Neuronal stem cell (in vitro differentiated cells): ENCODE measurements at regions not wholly inside any gene's neighbourhood (a gene's known extent, or its start where the extent isn't known, plus 50 kb on each side); places are given as distances from the start of the nearest gene placed in this dataset.

ENCODE experiments used
- DNase-seq: peaks from one replicate; pipeline ENCODE4 v3.0.0-alpha.2; 2013; ENCODE audit warnings: low spot score
- H2AFZ ChIP-seq: one replicate; pipeline ENCODE4 v1.6.1; 2013; ENCODE audit warnings: mild to moderate bottlenecking, low read length, inconsistent platforms
- H2AK5ac ChIP-seq: 2 replicates; pipeline ENCODE4 v1.6.1; 2013; ENCODE audit warnings: low read depth, mild to moderate bottlenecking, inconsistent platforms, low read length, moderate library complexity, mixed read lengths
- H2BK120ac ChIP-seq: 2 replicates; pipeline ENCODE4 v1.6.1; 2013; ENCODE audit warnings: low read depth, mild to moderate bottlenecking, inconsistent platforms, low read length, moderate library complexity, mixed read lengths
- H2BK12ac ChIP-seq: one replicate; pipeline ENCODE4 v1.6.1; 2013; ENCODE audit warnings: low read length, inconsistent platforms
- H2BK15ac ChIP-seq: 2 replicates; pipeline ENCODE4 v1.6.1; 2013; ENCODE audit warnings: mild to moderate bottlenecking, low read length, inconsistent platforms, mixed read lengths
- H2BK5ac ChIP-seq: one replicate; pipeline ENCODE4 v1.6.1; 2013; ENCODE audit warnings: inconsistent platforms, mild to moderate bottlenecking, low read length, moderate library complexity
- H3K14ac ChIP-seq: one replicate; pipeline ENCODE4 v1.6.1; 2013; ENCODE audit warnings: low read length, inconsistent platforms
- H3K18ac ChIP-seq: 2 replicates; pipeline ENCODE4 v1.6.1; 2013; ENCODE audit warnings: low read length, inconsistent platforms
- H3K23ac ChIP-seq: 2 replicates; pipeline ENCODE4 v1.6.1; 2013; ENCODE audit warnings: low read depth, mild to moderate bottlenecking, mixed read lengths, low read length, inconsistent platforms; ENCODE audit not compliant: poor library complexity
- H3K27ac ChIP-seq: replicated peaks from 3 replicates; pipeline ENCODE4 v1.5.1; 2013; ENCODE audit warnings: low read length, inconsistent platforms
- H3K27me3 ChIP-seq, 3 experiments: 2 replicates each; pipeline ENCODE4 v1.6.1; 2013; ENCODE audit warnings: low read length in 3 of 3, mild to moderate bottlenecking in 2 of 3, inconsistent platforms in 1 of 3, low read depth in 1 of 3, mixed read lengths in 1 of 3, moderate library complexity in 1 of 3; ENCODE audit not compliant: control insufficient read depth in 3 of 3, insufficient read depth in 3 of 3
- H3K36me3 ChIP-seq, 2 donors: replicated peaks in 1 of 2; 2 replicates each; pipeline ENCODE4 v1.6.1; 2013; ENCODE audit warnings: low read length in 2 of 2; ENCODE audit not compliant: control insufficient read depth in 2 of 2, insufficient read depth in 2 of 2
- H3K4ac ChIP-seq: 2 replicates; pipeline ENCODE4 v1.6.1; 2013; ENCODE audit warnings: inconsistent platforms, mild to moderate bottlenecking, low read length, moderate library complexity
- H3K4me1 ChIP-seq, 2 donors: 1 replicate in 1 of 2; 2 replicates in 1 of 2; pipeline ENCODE4 v1.6.1; 2013; ENCODE audit warnings: low read length in 2 of 2, low read depth in 1 of 2; ENCODE audit not compliant: control insufficient read depth in 2 of 2, insufficient read depth in 1 of 2
- H3K4me2 ChIP-seq: one replicate; pipeline ENCODE4 v1.6.1; 2013; ENCODE audit warnings: mild to moderate bottlenecking, low read length, inconsistent platforms; ENCODE audit not compliant: insufficient read depth, poor library complexity, severe bottlenecking
- H3K4me3 ChIP-seq, 2 donors: 2 replicates each; pipeline ENCODE4 v1.5.1; 2013; ENCODE audit warnings: low read length in 2 of 2, mild to moderate bottlenecking in 2 of 2, inconsistent platforms in 1 of 2, moderate library complexity in 1 of 2
- H3K79me1 ChIP-seq: one replicate; pipeline ENCODE4 v1.6.1; 2013; ENCODE audit warnings: low read depth, mild to moderate bottlenecking, inconsistent platforms, low read length, moderate library complexity
- H3K9ac ChIP-seq: one replicate; pipeline ENCODE4 v1.6.1; 2013; ENCODE audit warnings: mild to moderate bottlenecking, low read depth, low read length, inconsistent platforms; ENCODE audit not compliant: poor library complexity
- H3K9me3 ChIP-seq, 2 donors: replicated peaks in 1 of 2; 2 replicates each; pipeline versions ENCODE3 to v1.6.1; 2013; ENCODE audit warnings: low read length in 2 of 2, mild to moderate bottlenecking in 2 of 2, inconsistent platforms in 1 of 2, low read depth in 1 of 2, mixed read lengths in 1 of 2, moderate library complexity in 1 of 2; ENCODE audit not compliant: control insufficient read depth in 2 of 2, insufficient read depth in 1 of 2
- H4K8ac ChIP-seq: one replicate; pipeline ENCODE4 v1.6.1; 2013; ENCODE audit warnings: low read depth, mild to moderate bottlenecking, inconsistent platforms, low read length, moderate library complexity
- H4K91ac ChIP-seq: one replicate; pipeline ENCODE4 v1.6.1; 2013; ENCODE audit warnings: low read length, low read depth, mild to moderate bottlenecking, inconsistent platforms; ENCODE audit not compliant: poor library complexity
- WGBS, 2 donors: extraction: QIAGEN DNeasy Blood & Tissue Kit; methylation state at CpG; one replicate each; pipeline ENCODE4 v1.1.7; 2013; ENCODE audit warnings: missing lambda C conversion rate in 2 of 2, mixed read lengths in 1 of 2; ENCODE audit not compliant: insufficient read length in 2 of 2, insufficient replicate concordance in 1 of 2; ENCODE audit errors: extremely low coverage in 2 of 2; 5-methylcytosine and 5-hydroxymethylcytosine counted together

DNA sequence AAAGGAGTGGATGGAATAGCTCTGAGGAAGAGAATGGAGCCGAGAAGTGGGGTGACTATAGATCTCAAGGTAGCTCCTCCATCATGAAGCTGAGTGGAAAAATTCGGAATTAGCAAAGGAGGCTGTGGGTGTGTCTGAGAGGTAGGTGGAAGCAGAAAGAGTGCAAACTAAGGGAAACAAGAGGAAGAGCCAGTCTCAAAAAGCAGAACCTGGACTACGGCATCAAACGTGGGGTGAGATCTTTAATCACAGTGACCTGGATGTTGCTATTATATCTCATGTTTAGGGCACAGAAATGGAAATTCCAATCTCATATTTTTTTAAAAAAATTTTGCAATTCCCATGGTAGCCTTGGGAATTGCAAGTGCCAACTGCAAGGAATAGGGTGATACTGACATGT lies 162.5 kb upstream of the RASGEF1B start:
- Histone ChIP-seq H3K23ac (no peak overlapping the region), H3K9ac (no peak overlapping the region), H4K91ac (no peak overlapping the region), H4K8ac (no peak overlapping the region), H3K79me1 (no peaks in the 10 kb centered on the region), H3K14ac (no peak overlapping the region), H2AK5ac (no peak overlapping the region), H2BK120ac (no peak overlapping the region), H3K27ac (no peak overlapping the region), H3K4me1 (peaks cover 0 to 6% of the 10 kb centered on the region in 2 donors), H2AFZ (no peak overlapping the region), H3K36me3 (no peaks in the 10 kb centered on the region), H2BK12ac (no peak overlapping the region), H3K18ac (no peak overlapping the region), H3K4ac (no peak overlapping the region), H3K4me3 (no peak overlapping the region), H3K27me3 (no peaks in the 10 kb centered on the region), H3K9me3 (no peaks in the 10 kb centered on the region), H2BK15ac (no peak overlapping the region), H3K4me2 (no peak overlapping the region), H2BK5ac (no peak overlapping the region)
- no peak for DNase-seq
- no CpG with 5 or more reads among the region's 4 CpGs for WGBS, 2 donors

- Histone ChIP-seq H2AFZ (no peak overlapping the region), H3K79me1 (no peaks in the 10 kb centered on the region), H3K4me1 (peaks cover 0 to 6% of the 10 kb centered on the region in 2 donors), H2AK5ac (no peak overlapping the region), H2BK15ac (no peak overlapping the region), H2BK12ac (no peak overlapping the region), H4K8ac (no peak overlapping the region), H2BK120ac (no peak overlapping the region), H3K27ac (no peak overlapping the region), H3K4ac (no peak overlapping the region), H3K18ac (no peak overlapping the region), H3K23ac (no peak overlapping the region), H3K9ac (no peak overlapping the region), H3K36me3 (no peaks in the 10 kb centered on the region), H3K27me3 (no peaks in the 10 kb centered on the region), H3K9me3 (no peaks in the 10 kb centered on the region), H3K4me3 (no peak overlapping the region), H3K14ac (no peak overlapping the region), H3K4me2 (no peak overlapping the region), H4K91ac (no peak overlapping the region), H2BK5ac (no peak overlapping the region)
- WGBS, 2 donors: no CpG with 5 or more reads among the region's 9 CpGs
- no peak for DNase-seq
Observed at GRCh38 chr4:81632581-81633299, 161.0 kb upstream of the RASGEF1B start.

GRCh38 chr4:81631958-81632441 lies 160.3 kb upstream of the RASGEF1B start:
- no peak overlapping the region for H3K23ac ChIP-seq
- H2BK12ac ChIP-seq: no peak overlapping the region
- H3K18ac ChIP-seq: no peak overlapping the region
- H2AK5ac ChIP-seq: no peak overlapping the region
- H3K4me1 ChIP-seq: peaks cover 0 to 6% of the 10 kb centered on the region in 2 donors
- no peaks in the 10 kb centered on the region for H3K36me3 ChIP-seq
- H2BK120ac ChIP-seq: no peak overlapping the region
- H3K14ac ChIP-seq: no peak overlapping the region
- H3K4me2 ChIP-seq: no peak overlapping the region
- no peak overlapping the region for H3K4ac ChIP-seq
- no peak overlapping the region for H2AFZ ChIP-seq
- no peak overlapping the region for H3K27ac ChIP-seq
- no peak overlapping the region for H3K9ac ChIP-seq
- H4K91ac ChIP-seq: no peak overlapping the region
- WGBS, 2 donors: no CpG with 5 or more reads among the region's 4 CpGs
- H3K4me3 ChIP-seq: no peak overlapping the region
- no peak overlapping the region for H4K8ac ChIP-seq
- H3K27me3 ChIP-seq: no peaks in the 10 kb centered on the region
- no peaks in the 10 kb centered on the region for H3K9me3 ChIP-seq
- H3K79me1 ChIP-seq: no peaks in the 10 kb centered on the region
- H2BK15ac ChIP-seq: no peak overlapping the region
- H2BK5ac ChIP-seq: no peak overlapping the region
- DNase-seq: no peak

DNA sequence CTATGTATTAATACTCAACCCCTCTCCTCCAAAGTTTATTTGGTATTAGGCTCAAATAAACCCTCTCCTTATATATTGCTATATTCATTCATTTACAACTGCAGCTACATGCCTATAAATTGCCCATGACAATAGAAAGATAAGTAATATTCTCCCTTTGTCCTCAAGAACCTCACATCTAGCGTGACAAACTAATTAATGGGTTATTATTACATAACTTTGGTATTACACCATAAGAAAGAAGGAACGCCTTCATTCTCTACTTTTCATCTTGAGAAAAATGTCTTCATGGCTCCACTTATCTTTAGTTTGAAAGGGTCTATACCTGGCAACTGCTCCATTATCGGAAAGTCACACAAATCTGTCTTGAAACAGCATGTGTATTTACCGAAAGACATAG lies 157.7 kb upstream of the RASGEF1B start:
- Histone ChIP-seq H3K4me2 (no peak overlapping the region), H3K23ac (no peak overlapping the region), H3K27ac (no peak overlapping the region), H2BK15ac (no peak overlapping the region), H2BK120ac (no peak overlapping the region), H4K91ac (no peak overlapping the region), H3K4me1 (peaks cover 0 to 4% of the 10 kb centered on the region in 2 donors), H3K14ac (no peak overlapping the region), H2AK5ac (no peak overlapping the region), H4K8ac (no peak overlapping the region), H3K18ac (no peak overlapping the region), H2BK12ac (no peak overlapping the region), H3K4ac (no peak overlapping the region), H3K36me3 (no peaks in the 10 kb centered on the region), H3K27me3 (no peaks in the 10 kb centered on the region), H3K9me3 (no peaks in the 10 kb centered on the region), H2BK5ac (no peak overlapping the region), H2AFZ (no peak overlapping the region), H3K9ac (no peak overlapping the region), H3K4me3 (no peak overlapping the region), H3K79me1 (no peaks in the 10 kb centered on the region)
- WGBS, 2 donors: no CpG with 5 or more reads among the region's 4 CpGs
- DNase-seq: no peak
